HEK293 (cell line): ENCODE measurements at regions not wholly inside any gene's neighbourhood (a gene's known extent, or its start where the extent isn't known, plus 50 kb on each side); places are given as distances from the start of the nearest gene placed in this dataset.

ENCODE experiments used
- CTCF ChIA-PET: fragments of 350-600 bp; formaldehyde crosslinking; extraction: SDS; loops from one replicate; lab custom pipeline; 2021; ENCODE audit warnings: antibody characterized with exemption; lab: Yijun Ruan, JAX
- POLR2A ChIA-PET: fragments of 300-600 bp; formaldehyde crosslinking; extraction: SDS; loops from one replicate; lab custom pipeline; 2020; ENCODE audit warnings: antibody characterized with exemption, inconsistent platforms; lab: Yijun Ruan, JAX
- H3K27ac ChIP-seq: fragments of 200-500 bp; sonication (Bioruptor generic); 2 replicates; pipeline ENCODE4 v1.5.1; 2014; ENCODE audit warnings: low read depth, low read length, control low read depth, inconsistent platforms; ENCODE audit errors: extremely low read depth
- H3K36me3 ChIP-seq, 2 experiments: fragments of 200-500 bp in 1 of 2; sonication (Bioruptor generic) in 1 of 2; 1 replicate in 1 of 2; 2 replicates in 1 of 2; pipeline ENCODE4 v1.5.1; 2014 to 2017; ENCODE audit warnings: inconsistent platforms in 2 of 2, low read length in 2 of 2; ENCODE audit not compliant: control insufficient read depth in 2 of 2, insufficient read depth in 1 of 2
- H3K4me1 ChIP-seq: fragments of 200-500 bp; sonication (Bioruptor generic); 2 replicates; pipeline ENCODE4 v1.5.1; 2014; ENCODE audit warnings: mild to moderate bottlenecking, low read length, inconsistent platforms; ENCODE audit not compliant: control insufficient read depth, insufficient read depth
- H3K4me3 ChIP-seq: 2 replicates; pipeline ENCODE4 v1.5.1; 2011; ENCODE audit warnings: low read depth, mild to moderate bottlenecking, control low read depth, low read length, moderate library complexity
- H3K9me3 ChIP-seq: fragments of 200-500 bp; sonication (Bioruptor generic); 2 replicates; pipeline ENCODE4 v1.5.1; 2014; ENCODE audit warnings: low read depth, low read length, inconsistent platforms; ENCODE audit not compliant: control insufficient read depth, insufficient read depth
- FEZF1 ChIP-seq: fragments of 450-650 bp; formaldehyde crosslinking; IDR thresholded peaks from 2 replicates; pipeline ENCODE4 v1.5.1; 2016; ENCODE audit warnings: missing biosample characterization, missing genetic modification characterization
- PBX3 ChIP-seq: sonication (generic); formaldehyde crosslinking; IDR thresholded peaks from 2 replicates; pipeline ENCODE4 v1.8.1; 2022; ENCODE audit warnings: mild to moderate bottlenecking, moderate library complexity, missing genetic modification reagents
- PRDM4 ChIP-seq: fragments of 450-650 bp; formaldehyde crosslinking; IDR thresholded peaks from 2 replicates; pipeline ENCODE4 v1.5.1; 2017; ENCODE audit warnings: missing biosample characterization, missing genetic modification characterization
- ZBTB21 ChIP-seq: fragments of 450-650 bp; formaldehyde crosslinking; IDR thresholded peaks from 2 replicates; pipeline ENCODE4 v1.5.1; 2017; ENCODE audit warnings: missing biosample characterization, missing genetic modification characterization
- ZNF169 ChIP-seq: fragments of 450-650 bp; formaldehyde crosslinking; IDR thresholded peaks from 2 replicates; pipeline ENCODE4 v1.5.1; 2016; ENCODE audit warnings: missing biosample characterization, missing genetic modification characterization
- ZNF174 ChIP-seq: fragments of 450-650 bp; formaldehyde crosslinking; IDR thresholded peaks from 2 replicates; pipeline ENCODE4 v1.5.0; 2017; ENCODE audit warnings: missing biosample characterization, mild to moderate bottlenecking, missing genetic modification characterization
- ZNF266 ChIP-seq: fragments of 450-650 bp; formaldehyde crosslinking; IDR thresholded peaks from 2 replicates; pipeline ENCODE4 v1.5.1; 2016; ENCODE audit warnings: missing biosample characterization, missing genetic modification characterization, low read depth
- ZNF341 ChIP-seq: fragments of 450-650 bp; formaldehyde crosslinking; IDR thresholded peaks from 2 replicates; pipeline ENCODE4; 2016; ENCODE audit warnings: low read depth, missing biosample characterization, missing genetic modification characterization
- ZNF391 ChIP-seq: fragments of 450-650 bp; formaldehyde crosslinking; IDR thresholded peaks from 2 replicates; pipeline ENCODE4 v1.5.1; 2016; ENCODE audit warnings: low read depth, missing biosample characterization, missing genetic modification characterization, borderline replicate concordance
- ZNF514 ChIP-seq: fragments of 450-650 bp; formaldehyde crosslinking; IDR thresholded peaks from 2 replicates; pipeline ENCODE4 v1.5.1; 2016; ENCODE audit warnings: missing biosample characterization, missing genetic modification characterization
- ZNF560 ChIP-seq: fragments of 450-650 bp; formaldehyde crosslinking; IDR thresholded peaks from 2 replicates; pipeline ENCODE4 v1.5.1; 2017; ENCODE audit warnings: missing biosample characterization, missing genetic modification characterization, borderline replicate concordance
- ZNF600 ChIP-seq: fragments of 450-650 bp; formaldehyde crosslinking; IDR thresholded peaks from 2 replicates; pipeline ENCODE4 v1.5.1; 2016; ENCODE audit warnings: missing biosample characterization, missing genetic modification characterization
- ZNF621 ChIP-seq: fragments of 450-650 bp; formaldehyde crosslinking; IDR thresholded peaks from 2 replicates; pipeline ENCODE4 v1.5.1; 2017; ENCODE audit warnings: missing biosample characterization, missing genetic modification characterization
- ZNF629 ChIP-seq: fragments of 450-650 bp; formaldehyde crosslinking; IDR thresholded peaks from 2 replicates; pipeline ENCODE4 v1.5.1; 2017; ENCODE audit warnings: missing biosample characterization, missing genetic modification characterization
- ZNF639 ChIP-seq: fragments of 450-650 bp; formaldehyde crosslinking; IDR thresholded peaks from 2 replicates; pipeline ENCODE4 v1.5.1; 2016; ENCODE audit warnings: missing biosample characterization, missing genetic modification characterization
- ZNF658 ChIP-seq: fragments of 450-650 bp; formaldehyde crosslinking; IDR thresholded peaks from 2 replicates; pipeline ENCODE4; 2016; ENCODE audit warnings: missing biosample characterization, missing genetic modification characterization
- ZNF664 ChIP-seq: fragments of 450-650 bp; formaldehyde crosslinking; IDR thresholded peaks from 2 replicates; pipeline ENCODE4 v1.5.1; 2016; ENCODE audit warnings: missing biosample characterization, missing genetic modification characterization
- ZNF791 ChIP-seq: fragments of 450-650 bp; formaldehyde crosslinking; IDR thresholded peaks from 2 replicates; pipeline ENCODE4 v1.5.1; 2016; ENCODE audit warnings: missing biosample characterization, missing genetic modification characterization
- ZSCAN30 ChIP-seq: fragments of 450-650 bp; IDR thresholded peaks from 2 replicates; pipeline ENCODE4 v1.5.1; 2018; ENCODE audit warnings: missing biosample characterization, mild to moderate bottlenecking, missing genetic modification characterization, moderate library complexity
- ZSCAN4 ChIP-seq: fragments of 450-650 bp; formaldehyde crosslinking; IDR thresholded peaks from 2 replicates; pipeline ENCODE4 v1.5.1; 2017; ENCODE audit warnings: missing biosample characterization, missing genetic modification characterization

- no peak for TF ChIP-seq PRDM4 (tag by site-specific recombination)
- TF ChIP-seq ZNF266 (tag by site-specific recombination): peak; percentile 53; the same call in 1 of the 2 replicates
- no peak for TF ChIP-seq ZSCAN30 (tag by site-specific recombination)
- TF ChIP-seq ZNF621 (tag by site-specific recombination): no peak
- no peak for TF ChIP-seq ZNF600 (tag by site-specific recombination)
- TF ChIP-seq ZNF664 (tag by site-specific recombination): peak; percentile 64
- TF ChIP-seq ZNF514 (tag by site-specific recombination): no peak
- TF ChIP-seq ZNF341 (tag by site-specific recombination): 0 out of 2 replicates have a peak, but pooled peaks have one; percentile 21
- no peak for TF ChIP-seq ZNF658
- 0 out of 2 replicates have a peak, but pooled peaks have one; percentile 19 for TF ChIP-seq ZNF639
- no peak for TF ChIP-seq PBX3 (CRISPR knock-in tag)
- TF ChIP-seq ZNF629: peak; percentile 32; the same call in 1 of the 2 replicates
- 0 out of 2 replicates have a peak, but pooled peaks have one; percentile 38 for TF ChIP-seq ZNF560 (tag by site-specific recombination)
- TF ChIP-seq ZNF791 (tag by site-specific recombination): 0 out of 2 replicates have a peak, but pooled peaks have one; percentile 21
- no peak for TF ChIP-seq ZBTB21
These were observed 140.9 kb upstream of the ATP6AP2 start (continued) for GRCh38 chrX:40439625-40440532.

- no peak overlapping the region for H3K4me3 ChIP-seq
- ChIA-PET POLR2A (no interaction called here), CTCF (no interaction called here)
- TF ChIP-seq ZSCAN4 (tag by site-specific recombination): no peak
- no peak for TF ChIP-seq ZNF169
- no peak for TF ChIP-seq ZNF391 (tag by site-specific recombination)
- no peak for TF ChIP-seq ZNF174
- no peak for TF ChIP-seq PRDM4 (tag by site-specific recombination)
- TF ChIP-seq FEZF1: no peak
- no peaks in the 10 kb centered on the region for H3K4me1 ChIP-seq
- H3K9me3 ChIP-seq: no peaks in the 10 kb centered on the region
- no peak overlapping the region for H3K27ac ChIP-seq
- no peaks in the 10 kb centered on the region for H3K36me3 ChIP-seq
These were observed 143.4 kb upstream of the ATP6AP2 start for GRCh38 chrX:40437348-40437747.
